ENCODE measurements at regions not wholly inside any gene's neighbourhood (a gene's known extent, or its start where the extent isn't known, plus 50 kb on each side); places are given as distances from the start of the nearest gene placed in this dataset.

GRCh38 chr4:24646798-24647460 is 62.6 kb upstream of the DHX15 start:
- H3K18ac ChIP-seq (ENCODE audit: low read length) = no peak overlapping the region
- no peak overlapping the region for H4K12ac ChIP-seq (ENCODE audit: low read depth, low read length)
- H3K4me1 ChIP-seq (ENCODE audit: control insufficient read depth in 1 of 2, insufficient read depth in 2 of 2, low read length in 2 of 2) = peaks cover 0 to 4% of the 10 kb centered on the region in 2 experiments
- H3K27ac ChIP-seq (ENCODE audit: low read depth, low read length) = no peak overlapping the region
- no peak overlapping the region for H3K14ac ChIP-seq (ENCODE audit: low read length)
- no peak overlapping the region for H3K23ac ChIP-seq (ENCODE audit: low read length)
- H2BK12ac ChIP-seq (ENCODE audit: low read length) = no peak overlapping the region
- H3K9ac ChIP-seq (ENCODE audit: low read length) = no peak overlapping the region
- H2AFZ ChIP-seq (ENCODE audit: insufficient read depth, low read length, poor library complexity) = no peak overlapping the region
- H3K27me3 ChIP-seq (ENCODE audit: insufficient read depth, low read length) = no peaks in the 10 kb centered on the region
- H2BK120ac ChIP-seq (ENCODE audit: insufficient read depth, low read length, poor library complexity) = no peak overlapping the region
- no peak overlapping the region for H3K4ac ChIP-seq (ENCODE audit: low read depth, low read length)
- no peak overlapping the region for H4K8ac ChIP-seq (ENCODE audit: low read depth, low read length)
- H3K9me3 ChIP-seq (ENCODE audit: insufficient read depth, low read depth, low read length) = no peaks in the 10 kb centered on the region
- no peaks in the 10 kb centered on the region for H3K79me2 ChIP-seq (ENCODE audit: control insufficient read depth, insufficient read depth, low read length, poor library complexity)
- DNase-seq = no peak
- no peak overlapping the region for H3K4me3 ChIP-seq (ENCODE audit: low read depth, low read length)
- no CpG with 5 or more reads among the region's 5 CpGs for WGBS (ENCODE audit: extremely low coverage, insufficient coverage, insufficient read length)
- no peak overlapping the region for H2BK5ac ChIP-seq (ENCODE audit: low read depth, low read length, poor library complexity)
- H2AK5ac ChIP-seq (ENCODE audit: low read length) = no peak overlapping the region
- H4K91ac ChIP-seq (ENCODE audit: low read depth, low read length) = no peak overlapping the region
- no peaks in the 10 kb centered on the region for H3K36me3 ChIP-seq (ENCODE audit: control insufficient read depth in 1 of 2, insufficient read depth in 2 of 2, low read length in 2 of 2)
- no peak overlapping the region for H3K4me2 ChIP-seq (ENCODE audit: low read length)
- no peaks in the 10 kb centered on the region for H3K79me1 ChIP-seq (ENCODE audit: low read length)

- no peak overlapping the region for H4K8ac ChIP-seq (ENCODE audit: low read depth, low read length)
- no peak overlapping the region for H3K4me3 ChIP-seq (ENCODE audit: low read depth, low read length)
- H3K4me1 ChIP-seq (ENCODE audit: control insufficient read depth in 1 of 2, insufficient read depth in 2 of 2, low read length in 2 of 2) = no peaks in the 10 kb centered on the region
- WGBS (ENCODE audit: extremely low coverage, insufficient coverage, insufficient read length) = 100% methylated on average over 1 of the region's 2 CpGs
- no peaks in the 10 kb centered on the region for H3K9me3 ChIP-seq (ENCODE audit: insufficient read depth, low read depth, low read length)
- H2BK5ac ChIP-seq (ENCODE audit: low read depth, low read length, poor library complexity) = no peak overlapping the region
- H2BK12ac ChIP-seq (ENCODE audit: low read length) = no peak overlapping the region
- H4K12ac ChIP-seq (ENCODE audit: low read depth, low read length) = no peak overlapping the region
- H2AK5ac ChIP-seq (ENCODE audit: low read length) = no peak overlapping the region
- H3K23ac ChIP-seq (ENCODE audit: low read length) = no peak overlapping the region
- H2BK120ac ChIP-seq (ENCODE audit: insufficient read depth, low read length, poor library complexity) = no peak overlapping the region
- no peak overlapping the region for H3K9ac ChIP-seq (ENCODE audit: low read length)
- no peak overlapping the region for H3K4ac ChIP-seq (ENCODE audit: low read depth, low read length)
- no peaks in the 10 kb centered on the region for H3K36me3 ChIP-seq (ENCODE audit: control insufficient read depth in 1 of 2, insufficient read depth in 2 of 2, low read length in 2 of 2)
- H4K91ac ChIP-seq (ENCODE audit: low read depth, low read length) = no peak overlapping the region
- no peaks in the 10 kb centered on the region for H3K79me2 ChIP-seq (ENCODE audit: control insufficient read depth, insufficient read depth, low read length, poor library complexity)
- H3K4me2 ChIP-seq (ENCODE audit: low read length) = no peak overlapping the region
- no peak for DNase-seq
- no peak overlapping the region for H3K18ac ChIP-seq (ENCODE audit: low read length)
- H3K27ac ChIP-seq (ENCODE audit: low read depth, low read length) = no peak overlapping the region
- H3K79me1 ChIP-seq (ENCODE audit: low read length) = no peaks in the 10 kb centered on the region
- no peak overlapping the region for H3K14ac ChIP-seq (ENCODE audit: low read length)
- H3K27me3 ChIP-seq (ENCODE audit: insufficient read depth, low read length) = no peaks in the 10 kb centered on the region
- H2AFZ ChIP-seq (ENCODE audit: insufficient read depth, low read length, poor library complexity) = no peak overlapping the region
Measured at GRCh38 chr4:24650849-24651640, 66.7 kb upstream of the DHX15 start.

DNA sequence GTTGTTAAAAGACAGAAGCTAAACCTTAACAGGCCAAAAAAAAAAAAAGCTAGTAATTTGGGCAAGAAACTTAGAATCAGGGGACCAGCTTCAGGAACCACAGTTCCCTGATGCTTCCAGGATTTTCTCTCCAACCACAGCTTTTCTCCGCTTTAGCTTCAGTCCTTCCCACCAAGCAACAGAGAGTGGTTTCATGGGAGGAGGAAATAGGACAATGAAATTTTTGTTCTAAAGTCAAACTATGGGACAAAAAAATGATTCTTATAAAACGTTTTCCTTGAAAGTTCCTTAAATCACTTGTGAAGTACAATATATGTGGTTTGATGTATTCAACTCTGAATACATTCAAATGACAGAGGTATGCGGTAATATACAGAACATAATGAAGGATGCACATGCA is 71.0 kb upstream of the DHX15 start:
- no CpG with 5 or more reads among the region's 3 CpGs for WGBS (ENCODE audit: extremely low coverage, insufficient coverage, insufficient read length)
- H3K4ac ChIP-seq (ENCODE audit: low read depth, low read length) = no peak overlapping the region
- no peak for DNase-seq
- no peaks in the 10 kb centered on the region for H3K9me3 ChIP-seq (ENCODE audit: insufficient read depth, low read depth, low read length)
- no peak overlapping the region for H3K18ac ChIP-seq (ENCODE audit: low read length)
- no peak overlapping the region for H4K12ac ChIP-seq (ENCODE audit: low read depth, low read length)
- no peaks in the 10 kb centered on the region for H3K27me3 ChIP-seq (ENCODE audit: insufficient read depth, low read length)
- no peak overlapping the region for H3K9ac ChIP-seq (ENCODE audit: low read length)
- H3K36me3 ChIP-seq (ENCODE audit: control insufficient read depth in 1 of 2, insufficient read depth in 2 of 2, low read length in 2 of 2) = no peaks in the 10 kb centered on the region
- H3K4me1 ChIP-seq (ENCODE audit: control insufficient read depth in 1 of 2, insufficient read depth in 2 of 2, low read length in 2 of 2) = peaks cover 3% of the 10 kb centered on the region in 2 experiments
- H3K27ac ChIP-seq (ENCODE audit: low read depth, low read length) = no peak overlapping the region
- no peak overlapping the region for H2AK5ac ChIP-seq (ENCODE audit: low read length)
- no peak overlapping the region for H3K14ac ChIP-seq (ENCODE audit: low read length)
- H4K91ac ChIP-seq (ENCODE audit: low read depth, low read length) = no peak overlapping the region
- no peak overlapping the region for H4K8ac ChIP-seq (ENCODE audit: low read depth, low read length)
- H3K23ac ChIP-seq (ENCODE audit: low read length) = no peak overlapping the region
- no peak overlapping the region for H2AFZ ChIP-seq (ENCODE audit: insufficient read depth, low read length, poor library complexity)
- H2BK12ac ChIP-seq (ENCODE audit: low read length) = no peak overlapping the region
- H3K79me1 ChIP-seq (ENCODE audit: low read length) = no peaks in the 10 kb centered on the region
- H2BK5ac ChIP-seq (ENCODE audit: low read depth, low read length, poor library complexity) = no peak overlapping the region
- H3K4me3 ChIP-seq (ENCODE audit: low read depth, low read length) = no peak overlapping the region
- no peak overlapping the region for H3K4me2 ChIP-seq (ENCODE audit: low read length)
- no peaks in the 10 kb centered on the region for H3K79me2 ChIP-seq (ENCODE audit: control insufficient read depth, insufficient read depth, low read length, poor library complexity)
- no peak overlapping the region for H2BK120ac ChIP-seq (ENCODE audit: insufficient read depth, low read length, poor library complexity)

DNA sequence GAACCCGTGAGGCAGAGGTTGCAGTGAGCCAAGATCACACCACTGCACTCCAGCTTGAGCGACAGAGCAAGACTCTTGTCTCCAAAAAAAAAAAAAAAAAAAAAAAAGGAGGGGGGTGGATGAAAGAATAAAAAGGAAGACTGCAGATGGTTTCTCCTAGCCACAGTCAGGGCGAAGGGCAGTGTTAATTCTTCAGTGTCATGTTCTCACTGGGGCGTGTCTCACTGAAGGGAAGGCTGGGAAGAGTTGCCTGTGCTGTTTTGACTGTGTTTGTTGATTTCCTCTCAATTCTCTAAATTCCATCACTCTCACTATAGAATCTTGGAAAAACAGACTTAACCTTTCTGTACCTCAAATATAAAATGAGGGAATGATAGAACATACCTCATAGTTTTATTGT is 71.6 kb upstream of the DHX15 start:
- no CpG with 5 or more reads among the region's 4 CpGs for WGBS (ENCODE audit: extremely low coverage, insufficient coverage, insufficient read length)
- no peak overlapping the region for H2AFZ ChIP-seq (ENCODE audit: insufficient read depth, low read length, poor library complexity)

More for the DNA sequence above, 71.6 kb upstream of the DHX15 start:
- no peak overlapping the region for H2BK120ac ChIP-seq (ENCODE audit: insufficient read depth, low read length, poor library complexity)
- H3K14ac ChIP-seq (ENCODE audit: low read length) = no peak overlapping the region
- no peaks in the 10 kb centered on the region for H3K36me3 ChIP-seq (ENCODE audit: control insufficient read depth in 1 of 2, insufficient read depth in 2 of 2, low read length in 2 of 2)
- H3K4me1 ChIP-seq (ENCODE audit: control insufficient read depth in 1 of 2, insufficient read depth in 2 of 2, low read length in 2 of 2) = peaks cover 3% of the 10 kb centered on the region in 2 experiments
- no peak overlapping the region for H3K9ac ChIP-seq (ENCODE audit: low read length)
- no peak overlapping the region for H4K12ac ChIP-seq (ENCODE audit: low read depth, low read length)
- H3K79me1 ChIP-seq (ENCODE audit: low read length) = no peaks in the 10 kb centered on the region
- no peak overlapping the region for H3K4ac ChIP-seq (ENCODE audit: low read depth, low read length)
- H2AK5ac ChIP-seq (ENCODE audit: low read length) = no peak overlapping the region
- no peak overlapping the region for H3K4me3 ChIP-seq (ENCODE audit: low read depth, low read length)
- H4K91ac ChIP-seq (ENCODE audit: low read depth, low read length) = no peak overlapping the region
- no peak overlapping the region for H3K18ac ChIP-seq (ENCODE audit: low read length)
- H3K27ac ChIP-seq (ENCODE audit: low read depth, low read length) = no peak overlapping the region
- H3K4me2 ChIP-seq (ENCODE audit: low read length) = no peak overlapping the region
- no peaks in the 10 kb centered on the region for H3K27me3 ChIP-seq (ENCODE audit: insufficient read depth, low read length)
- H2BK5ac ChIP-seq (ENCODE audit: low read depth, low read length, poor library complexity) = no peak overlapping the region
- DNase-seq = peak in 1 of 2 donors; percentile 38
- H3K23ac ChIP-seq (ENCODE audit: low read length) = no peak overlapping the region
- H2BK12ac ChIP-seq (ENCODE audit: low read length) = no peak overlapping the region
- no peaks in the 10 kb centered on the region for H3K79me2 ChIP-seq (ENCODE audit: control insufficient read depth, insufficient read depth, low read length, poor library complexity)
- no peaks in the 10 kb centered on the region for H3K9me3 ChIP-seq (ENCODE audit: insufficient read depth, low read depth, low read length)
- H4K8ac ChIP-seq (ENCODE audit: low read depth, low read length) = no peak overlapping the region

All from trophoblast cell (in vitro differentiated cells and primary cell).